ENCODE measurements at regions not wholly inside any gene's neighbourhood (a gene's known extent, or its start where the extent isn't known, plus 50 kb on each side); places are given as distances from the start of the nearest gene placed in this dataset.

- H3K4me1 Mint-ChIP-seq: no peaks in the 10 kb centered on the region
- TF ChIP-seq CTCF (conservative IDR thresholded peaks at IDR 0.05): no peak
- no peaks in the 10 kb centered on the region for H3K27me3 Mint-ChIP-seq (ENCODE audit: low read depth)
- H3K4me3 Mint-ChIP-seq: no peak overlapping the region
- no peak for DNase-seq (ENCODE audit: low read depth, low spot score)
- no peak overlapping the region for H3K27ac Mint-ChIP-seq (ENCODE audit: unreplicated experiment)
- no peaks in the 10 kb centered on the region for H3K36me3 Mint-ChIP-seq (ENCODE audit: low read depth)
- H3K9me3 Mint-ChIP-seq: no peaks in the 10 kb centered on the region
Measured at GRCh38 chr22:25357606-25358420, 138.4 kb downstream of the CRYBB2 start.

- no peak for TF ChIP-seq CTCF (conservative IDR thresholded peaks at IDR 0.05)
- no peaks in the 10 kb centered on the region for H3K9me3 Mint-ChIP-seq
- H3K4me1 Mint-ChIP-seq: no peaks in the 10 kb centered on the region
- H3K27me3 Mint-ChIP-seq (ENCODE audit: low read depth): no peaks in the 10 kb centered on the region
- no peak for DNase-seq (ENCODE audit: low read depth, low spot score)
- H3K27ac Mint-ChIP-seq (ENCODE audit: unreplicated experiment): no peak overlapping the region
- no peak overlapping the region for H3K4me3 Mint-ChIP-seq
- H3K36me3 Mint-ChIP-seq (ENCODE audit: low read depth): no peaks in the 10 kb centered on the region
Measured at GRCh38 chr22:25358421-25359170, 139.2 kb downstream of the CRYBB2 start.

GRCh38 chr22:25359601-25360261 lies 140.3 kb downstream of the CRYBB2 start:
- Mint-ChIP-seq H3K27me3 (ENCODE audit: low read depth) (no peaks in the 10 kb centered on the region), H3K36me3 (ENCODE audit: low read depth) (no peaks in the 10 kb centered on the region), H3K27ac (ENCODE audit: unreplicated experiment) (no peak overlapping the region), H3K4me3 (no peak overlapping the region), H3K4me1 (no peaks in the 10 kb centered on the region), H3K9me3 (no peaks in the 10 kb centered on the region)
- no peak for TF ChIP-seq CTCF (conservative IDR thresholded peaks at IDR 0.05)
- DNase-seq (ENCODE audit: low read depth, low spot score): no peak

GRCh38 chr22:25360411-25360810 lies 141.0 kb downstream of the CRYBB2 start:
- Mint-ChIP-seq H3K4me1 (no peaks in the 10 kb centered on the region), H3K36me3 (ENCODE audit: low read depth) (no peaks in the 10 kb centered on the region)
- TF ChIP-seq CTCF (conservative IDR thresholded peaks at IDR 0.05): no peak

GRCh38 chr22:25360891-25361645 lies 141.6 kb downstream of the CRYBB2 start:
- Mint-ChIP-seq H3K4me3 (no peak overlapping the region), H3K27ac (ENCODE audit: unreplicated experiment) (no peak overlapping the region), H3K27me3 (ENCODE audit: low read depth) (no peaks in the 10 kb centered on the region), H3K36me3 (ENCODE audit: low read depth) (no peaks in the 10 kb centered on the region), H3K9me3 (no peaks in the 10 kb centered on the region), H3K4me1 (no peaks in the 10 kb centered on the region)
- no peak for TF ChIP-seq CTCF (conservative IDR thresholded peaks at IDR 0.05)
- DNase-seq (ENCODE audit: low read depth, low spot score): no peak

More at GRCh38 chr22:25360411-25360810, 141.0 kb downstream of the CRYBB2 start:
- H3K9me3 Mint-ChIP-seq: no peaks in the 10 kb centered on the region
- DNase-seq (ENCODE audit: low read depth, low spot score): no peak
- H3K4me3 Mint-ChIP-seq: no peak overlapping the region
- no peak overlapping the region for H3K27ac Mint-ChIP-seq (ENCODE audit: unreplicated experiment)
- no peaks in the 10 kb centered on the region for H3K27me3 Mint-ChIP-seq (ENCODE audit: low read depth)

Data from neural crest cell (in vitro differentiated cells).